Activated CD4-positive, alpha-beta memory T cell treated with anti-CD3 and anti-CD28 coated beads for 36 hours (primary cell): ENCODE measurements at regions not wholly inside any gene's neighbourhood (a gene's known extent, or its start where the extent isn't known, plus 50 kb on each side); places are given as distances from the start of the nearest gene placed in this dataset.
A peak's percentile ranks its signal among the peaks of the same experiment; 100 is the strongest.

Source experiments
- CTCF ChIA-PET: fragments of 350-600 bp; sonication (Branson Sonifier 250); formaldehyde crosslinking; loops from one replicate; lab custom pipeline; 2021; ENCODE audit warnings: antibody characterized with exemption, inconsistent platforms; lab: Charles Lee
- POLR2A ChIA-PET: fragments of 350-600 bp; sonication (Branson Sonifier 250); formaldehyde crosslinking; loops from one replicate; lab custom pipeline; 2021; ENCODE audit warnings: antibody characterized with exemption; lab: Charles Lee
- DNase-seq: peaks from one replicate; pipeline ENCODE4 v3.0.0-alpha.2; 2020
- H3K27ac Mint-ChIP-seq: one replicate; pipeline ENCODE4 v1.8.0; 2021; ENCODE audit warnings: mixed read lengths
- H3K27me3 Mint-ChIP-seq: one replicate; pipeline ENCODE4 v1.8.0; 2021; ENCODE audit warnings: mixed read lengths
- H3K36me3 Mint-ChIP-seq: one replicate; pipeline ENCODE4 v1.8.0; 2021; ENCODE audit warnings: mixed read lengths
- H3K4me1 Mint-ChIP-seq: one replicate; pipeline ENCODE4 v1.8.0; 2021; ENCODE audit warnings: low read depth, mixed read lengths
- H3K4me3 Mint-ChIP-seq: one replicate; pipeline ENCODE4 v1.8.0; 2021; ENCODE audit warnings: mild to moderate bottlenecking, mixed read lengths
- H3K9me3 Mint-ChIP-seq: one replicate; pipeline ENCODE4 v1.8.0; 2021; ENCODE audit warnings: mixed read lengths
- intact Hi-C: fragments of 100-400 bp; cut with micrococcal nuclease; formaldehyde crosslinking; loops from one replicate; pipeline ENCODE4 v1.15.1; 2023

GRCh38 chr20:40563296-40563950, 125.6 kb downstream of the MAFB start:
- POLR2A ChIA-PET, result no interaction called here
- intact Hi-C loops, result no loop called here
- no peaks in the 10 kb centered on the region for H3K4me1 Mint-ChIP-seq
- CTCF ChIA-PET, result no interaction called here
- no peak overlapping the region for H3K27ac Mint-ChIP-seq
- no peak for DNase-seq
- no peaks in the 10 kb centered on the region for H3K36me3 Mint-ChIP-seq
- H3K27me3 Mint-ChIP-seq, result peaks cover 1% of the 10 kb centered on the region
- H3K9me3 Mint-ChIP-seq, result no peaks in the 10 kb centered on the region
- H3K4me3 Mint-ChIP-seq, result no peak overlapping the region

GRCh38 chr20:40562031-40562430, 127.0 kb downstream of the MAFB start:
- POLR2A ChIA-PET, result no interaction called here

GRCh38 chr20:40561187-40561586, 127.8 kb downstream of the MAFB start:
- intact Hi-C loops, result no loop called here
- ChIA-PET CTCF (no interaction called here), POLR2A (no interaction called here)
- no peak overlapping the region for H3K4me3 Mint-ChIP-seq
- no peaks in the 10 kb centered on the region for H3K27me3 Mint-ChIP-seq
- no peaks in the 10 kb centered on the region for H3K9me3 Mint-ChIP-seq
- H3K36me3 Mint-ChIP-seq, result no peaks in the 10 kb centered on the region
- H3K4me1 Mint-ChIP-seq, result no peaks in the 10 kb centered on the region
- no peak overlapping the region for H3K27ac Mint-ChIP-seq
- DNase-seq, result no peak

More at GRCh38 chr20:40562031-40562430, 127.0 kb downstream of the MAFB start:
- DNase-seq, result no peak
- no peak overlapping the region for H3K4me3 Mint-ChIP-seq
- no peaks in the 10 kb centered on the region for H3K36me3 Mint-ChIP-seq
- peaks cover 1% of the 10 kb centered on the region for H3K27me3 Mint-ChIP-seq
- CTCF ChIA-PET, result no interaction called here
- H3K4me1 Mint-ChIP-seq, result no peaks in the 10 kb centered on the region
- no peaks in the 10 kb centered on the region for H3K9me3 Mint-ChIP-seq
- intact Hi-C loops, result no loop called here
- H3K27ac Mint-ChIP-seq, result no peak overlapping the region

- intact Hi-C loops, result no loop called here
- Mint-ChIP-seq H3K9me3 (peaks cover 7% of the 10 kb centered on the region), H3K4me3 (no peak overlapping the region), H3K36me3 (no peaks in the 10 kb centered on the region), H3K27ac (no peak overlapping the region), H3K4me1 (no peaks in the 10 kb centered on the region), H3K27me3 (no peaks in the 10 kb centered on the region)
- no peak for DNase-seq
- POLR2A ChIA-PET, result no interaction called here
- CTCF ChIA-PET, result no interaction called here
Observed at GRCh38 chr20:40558212-40558611, 130.8 kb downstream of the MAFB start.

GRCh38 chr20:40551125-40551530, 137.9 kb downstream of the MAFB start:
- no peak overlapping the region for H3K27ac Mint-ChIP-seq
- peaks cover 3% of the 10 kb centered on the region for H3K27me3 Mint-ChIP-seq
- intact Hi-C loops, result no loop called here
- H3K4me3 Mint-ChIP-seq, result no peak overlapping the region
- H3K9me3 Mint-ChIP-seq, result peaks cover 7% of the 10 kb centered on the region
- ChIA-PET POLR2A (no interaction called here), CTCF (interaction anchor here (0.6 kb wide), 1 partner anchor 21 kb away, joined by 3 read pairs; no protein-coding TSS in a partner anchor)
- DNase-seq, result no peak
- H3K36me3 Mint-ChIP-seq, result no peaks in the 10 kb centered on the region
- H3K4me1 Mint-ChIP-seq, result no peaks in the 10 kb centered on the region

GRCh38 chr20:40547483-40548091, 141.4 kb downstream of the MAFB start:
- Mint-ChIP-seq H3K36me3 (no peaks in the 10 kb centered on the region), H3K27me3 (peaks cover 3% of the 10 kb centered on the region), H3K4me1 (no peaks in the 10 kb centered on the region), H3K27ac (no peak overlapping the region), H3K4me3 (no peak overlapping the region), H3K9me3 (no peaks in the 10 kb centered on the region)
- intact Hi-C loops, result no loop called here
- CTCF ChIA-PET, result no interaction called here
- POLR2A ChIA-PET, result no interaction called here
- no peak for DNase-seq

- H3K27ac Mint-ChIP-seq, result no peak overlapping the region
- H3K4me1 Mint-ChIP-seq, result no peaks in the 10 kb centered on the region
- H3K27me3 Mint-ChIP-seq, result peaks cover 2% of the 10 kb centered on the region
- H3K9me3 Mint-ChIP-seq, result no peaks in the 10 kb centered on the region
- no peak overlapping the region for H3K4me3 Mint-ChIP-seq
- intact Hi-C loops, result no loop called here
- POLR2A ChIA-PET, result no interaction called here
- no peaks in the 10 kb centered on the region for H3K36me3 Mint-ChIP-seq
- no peak for DNase-seq
- CTCF ChIA-PET, result no interaction called here
Observed at GRCh38 chr20:40545478-40545877, 143.6 kb downstream of the MAFB start.

GRCh38 chr20:40542065-40542464, 147.0 kb downstream of the MAFB start:
- Mint-ChIP-seq H3K4me1 (no peaks in the 10 kb centered on the region), H3K4me3 (no peak overlapping the region), H3K27ac (no peak overlapping the region), H3K27me3 (peaks cover 2% of the 10 kb centered on the region), H3K36me3 (no peaks in the 10 kb centered on the region), H3K9me3 (no peaks in the 10 kb centered on the region)
- CTCF ChIA-PET, result interaction anchor here (0.7 kb wide), 1 partner anchor 19 kb away, joined by 3 read pairs; no protein-coding TSS in a partner anchor
- POLR2A ChIA-PET, result no interaction called here
- no peak for DNase-seq
- intact Hi-C loops, result no loop called here

- Mint-ChIP-seq H3K27me3 (peaks cover 2% of the 10 kb centered on the region), H3K4me1 (no peaks in the 10 kb centered on the region), H3K9me3 (no peaks in the 10 kb centered on the region), H3K36me3 (no peaks in the 10 kb centered on the region), H3K27ac (no peak overlapping the region), H3K4me3 (no peak overlapping the region)
- POLR2A ChIA-PET, result no interaction called here
- CTCF ChIA-PET, result no interaction called here
- DNase-seq, result no peak
- intact Hi-C loops, result no loop called here
Observed at GRCh38 chr20:40540166-40540565, 148.9 kb downstream of the MAFB start.

GRCh38 chr20:40538131-40538530, 150.9 kb downstream of the MAFB start:
- DNase-seq, result no peak
- Mint-ChIP-seq H3K9me3 (no peaks in the 10 kb centered on the region), H3K27ac (no peak overlapping the region), H3K4me3 (no peak overlapping the region), H3K36me3 (no peaks in the 10 kb centered on the region), H3K4me1 (no peaks in the 10 kb centered on the region), H3K27me3 (peaks cover 3% of the 10 kb centered on the region)
- ChIA-PET POLR2A (no interaction called here), CTCF (no interaction called here)
- intact Hi-C loops, result no loop called here

GRCh38 chr20:40536808-40537207, 152.2 kb downstream of the MAFB start:
- Mint-ChIP-seq H3K36me3 (no peaks in the 10 kb centered on the region), H3K27ac (no peak overlapping the region), H3K4me1 (no peaks in the 10 kb centered on the region), H3K4me3 (no peak overlapping the region), H3K27me3 (peaks cover 3% of the 10 kb centered on the region), H3K9me3 (peaks cover 13% of the 10 kb centered on the region)
- ChIA-PET CTCF (no interaction called here), POLR2A (no interaction called here)
- intact Hi-C loops, result no loop called here
- DNase-seq, result no peak

- H3K9me3 Mint-ChIP-seq, result peaks cover 23% of the 10 kb centered on the region
Observed at GRCh38 chr20:40535816-40536215, 153.2 kb downstream of the MAFB start.

GRCh38 chr20:40532103-40532502, 156.9 kb downstream of the MAFB start:
- peaks cover 25% of the 10 kb centered on the region for H3K9me3 Mint-ChIP-seq
- peak; percentile 21 for DNase-seq
- POLR2A ChIA-PET, result no interaction called here
- no peak overlapping the region for H3K27ac Mint-ChIP-seq
- CTCF ChIA-PET, result no interaction called here
- H3K4me1 Mint-ChIP-seq, result no peaks in the 10 kb centered on the region
- peaks cover 1% of the 10 kb centered on the region for H3K27me3 Mint-ChIP-seq
- no peak overlapping the region for H3K4me3 Mint-ChIP-seq
- intact Hi-C loops, result no loop called here
- no peaks in the 10 kb centered on the region for H3K36me3 Mint-ChIP-seq

More at GRCh38 chr20:40535816-40536215, 153.2 kb downstream of the MAFB start:
- ChIA-PET POLR2A (no interaction called here), CTCF (no interaction called here)
- Mint-ChIP-seq H3K27me3 (peaks cover 1% of the 10 kb centered on the region), H3K36me3 (no peaks in the 10 kb centered on the region), H3K4me1 (no peaks in the 10 kb centered on the region), H3K4me3 (no peak overlapping the region), H3K27ac (no peak overlapping the region)
- intact Hi-C loops, result no loop called here
- no peak for DNase-seq
